ENCODE measurements at regions not wholly inside any gene's neighbourhood (a gene's known extent, or its start where the extent isn't known, plus 50 kb on each side); places are given as distances from the start of the nearest gene placed in this dataset.

DNA sequence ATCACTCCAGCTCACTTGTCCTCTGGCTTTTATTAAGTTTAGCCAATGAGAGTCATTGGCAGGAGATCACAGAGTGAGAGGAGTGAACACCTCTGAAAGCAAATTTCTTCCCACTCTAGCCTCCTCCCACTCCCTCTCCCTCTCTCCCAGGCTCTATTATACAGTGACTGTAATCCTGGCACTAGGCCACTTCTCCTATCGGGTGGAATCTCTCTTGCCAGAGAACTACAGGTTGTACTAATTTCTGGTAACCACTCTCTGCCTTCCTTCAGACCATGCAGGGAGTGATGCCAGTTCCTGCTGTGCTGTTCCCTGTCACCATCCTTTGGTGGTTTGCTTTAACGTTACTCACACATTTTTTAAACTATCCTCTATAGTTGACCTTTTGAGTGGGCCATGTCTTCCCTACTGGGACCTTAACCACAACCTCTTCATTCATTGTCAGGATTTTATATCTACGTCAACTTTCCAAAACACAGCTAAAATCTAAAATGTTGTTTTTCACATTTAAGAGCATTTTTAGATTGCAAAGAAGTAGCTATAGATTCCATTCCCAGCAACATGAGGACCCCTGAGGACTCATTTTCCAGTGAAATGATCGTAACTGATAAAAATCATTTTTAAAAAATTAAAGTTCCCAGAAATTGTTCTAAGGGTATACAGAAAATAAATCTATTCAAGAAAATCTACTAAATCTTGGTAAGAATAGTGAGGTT is 217.1 kb downstream of the MREG start:
- no peak overlapping the region for H3K27ac ChIP-seq
- ChIA-PET POLR2A (ENCODE audit: low non-redundant PET) (no interaction called here), CTCF (no interaction called here)
- TF ChIP-seq, protein P1, sequence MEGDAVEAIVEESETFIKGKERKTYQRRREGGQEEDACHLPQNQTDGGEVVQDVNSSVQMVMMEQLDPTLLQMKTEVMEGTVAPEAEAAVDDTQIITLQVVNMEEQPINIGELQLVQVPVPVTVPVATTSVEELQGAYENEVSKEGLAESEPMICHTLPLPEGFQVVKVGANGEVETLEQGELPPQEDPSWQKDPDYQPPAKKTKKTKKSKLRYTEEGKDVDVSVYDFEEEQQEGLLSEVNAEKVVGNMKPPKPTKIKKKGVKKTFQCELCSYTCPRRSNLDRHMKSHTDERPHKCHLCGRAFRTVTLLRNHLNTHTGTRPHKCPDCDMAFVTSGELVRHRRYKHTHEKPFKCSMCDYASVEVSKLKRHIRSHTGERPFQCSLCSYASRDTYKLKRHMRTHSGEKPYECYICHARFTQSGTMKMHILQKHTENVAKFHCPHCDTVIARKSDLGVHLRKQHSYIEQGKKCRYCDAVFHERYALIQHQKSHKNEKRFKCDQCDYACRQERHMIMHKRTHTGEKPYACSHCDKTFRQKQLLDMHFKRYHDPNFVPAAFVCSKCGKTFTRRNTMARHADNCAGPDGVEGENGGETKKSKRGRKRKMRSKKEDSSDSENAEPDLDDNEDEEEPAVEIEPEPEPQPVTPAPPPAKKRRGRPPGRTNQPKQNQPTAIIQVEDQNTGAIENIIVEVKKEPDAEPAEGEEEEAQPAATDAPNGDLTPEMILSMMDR (conservative IDR thresholded peaks at IDR 0.05; ENCODE audit: low read depth), result no peak
- DNase-seq (ENCODE audit: low spot score), result no peak

GRCh38 chr2:215794829-215795546 is 218.4 kb downstream of the MREG start:
- TF ChIP-seq, protein P1 (conservative IDR thresholded peaks at IDR 0.05; ENCODE audit: low read depth), result no peak
- ChIA-PET CTCF (interaction anchor here (0.6 kb wide), 3 partner anchors 11 to 130 kb away, joined by 3 to 8 read pairs (median 3); no protein-coding TSS in a partner anchor), POLR2A (ENCODE audit: low non-redundant PET) (no interaction called here)
- no peak overlapping the region for H3K27ac ChIP-seq
- no peak for DNase-seq (ENCODE audit: low spot score)

- no peak overlapping the region for H3K27ac ChIP-seq
- POLR2A ChIA-PET (ENCODE audit: low non-redundant PET), result no interaction called here
- peak; percentile 59 for DNase-seq (ENCODE audit: low spot score)
- CTCF ChIA-PET, result interaction anchor here (0.6 kb wide), 2 partner anchors 14 to 124 kb away, joined by 3 read pairs; no protein-coding TSS in a partner anchor
- TF ChIP-seq, protein P1 (conservative IDR thresholded peaks at IDR 0.05; ENCODE audit: low read depth), result no peak
Observed at GRCh38 chr2:215793747-215794595, 219.4 kb downstream of the MREG start.

DNA sequence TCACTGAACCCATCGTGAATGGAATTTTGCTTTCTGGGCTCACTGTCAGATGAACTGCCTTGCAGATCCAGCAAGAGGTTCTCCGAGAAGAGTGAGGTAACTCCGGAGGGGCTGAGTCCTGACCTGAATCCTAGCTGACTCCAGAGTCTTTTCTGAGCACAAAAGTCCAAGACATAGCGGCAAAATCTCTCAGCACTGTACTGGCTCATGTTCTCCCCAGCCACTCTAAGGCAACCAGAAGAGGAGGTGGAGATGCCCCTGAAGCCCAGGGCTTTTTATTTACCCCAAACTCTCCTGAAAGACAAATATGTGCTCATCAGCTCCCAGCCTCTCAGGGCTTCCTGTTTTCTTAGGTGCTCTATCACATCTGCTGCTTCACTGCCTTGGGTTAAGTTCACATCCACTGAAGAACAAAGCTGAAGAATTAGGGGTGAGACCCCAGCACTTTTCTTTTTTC is 221.8 kb downstream of the MREG start:
- TF ChIP-seq, protein P1 (conservative IDR thresholded peaks at IDR 0.05; ENCODE audit: low read depth), result no peak
- POLR2A ChIA-PET (ENCODE audit: low non-redundant PET), result no interaction called here
- CTCF ChIA-PET, result interaction anchor here (0.8 kb wide), 1 partner anchor 586 kb away, joined by 3 read pairs; no protein-coding TSS in a partner anchor
- H3K27ac ChIP-seq, result no peak overlapping the region
- no peak for DNase-seq (ENCODE audit: low spot score)

DNA sequence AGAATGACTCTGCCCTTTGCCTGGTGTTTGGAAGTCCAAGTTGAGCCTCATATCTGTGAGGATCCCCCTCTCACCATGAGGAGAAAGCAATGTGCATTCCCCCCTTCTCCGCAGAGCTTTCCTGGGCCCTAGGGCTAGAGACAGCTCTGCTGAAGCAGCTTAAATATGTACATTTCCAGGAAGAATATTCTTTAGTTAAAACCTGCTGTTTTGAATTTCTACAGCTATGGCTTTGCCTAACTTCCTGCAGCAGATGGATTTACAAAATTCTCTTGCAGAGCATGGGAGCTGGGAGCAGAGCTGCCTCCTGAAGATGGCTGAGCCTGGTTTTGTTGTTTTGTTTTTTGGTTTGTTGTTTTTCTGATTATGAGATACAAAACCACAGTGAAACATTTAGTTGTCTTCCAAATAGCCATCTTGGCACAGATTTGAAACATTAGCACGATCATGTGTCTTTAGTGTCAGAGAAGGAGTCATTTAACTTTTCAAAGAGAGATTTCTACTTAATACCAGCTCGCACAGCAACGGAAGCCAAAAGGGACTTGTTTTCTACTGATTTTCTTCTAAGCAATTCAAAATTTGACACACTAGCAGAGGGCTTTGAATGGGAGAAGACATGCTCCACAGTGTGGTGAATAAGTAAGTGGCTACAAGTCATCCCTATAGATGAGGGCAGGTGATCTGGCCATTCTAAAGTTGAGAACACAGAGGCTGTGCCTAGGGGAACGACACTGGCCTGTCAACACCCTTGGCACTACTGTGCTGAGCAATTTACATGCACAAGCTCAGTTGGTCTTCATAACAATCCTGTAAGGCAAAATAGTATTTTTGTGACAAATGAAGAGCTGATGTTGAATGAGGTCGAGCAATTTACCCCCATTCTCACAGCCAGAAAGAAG is 222.6 kb downstream of the MREG start:
- TF ChIP-seq, protein P1 (conservative IDR thresholded peaks at IDR 0.05; ENCODE audit: low read depth), result no peak
- POLR2A ChIA-PET (ENCODE audit: low non-redundant PET), result no interaction called here
- CTCF ChIA-PET, result interaction anchor here (0.6 kb wide), 2 partner anchors 30 to 112 kb away, joined by 3 read pairs; no protein-coding TSS in a partner anchor
- H3K27ac ChIP-seq, result no peak overlapping the region
- DNase-seq (ENCODE audit: low spot score), result no peak
